DND-41 (cell line): ENCODE measurements at regions not wholly inside any gene's neighbourhood (a gene's known extent, or its start where the extent isn't known, plus 50 kb on each side); places are given as distances from the start of the nearest gene placed in this dataset.
"Not testable (repeated sequence)": the region's sequence is repeated elsewhere in the genome, so short reads cannot be mapped to it uniquely, and the experiment has no call there.

Experiments used
- ATAC-seq: fragments of 200-7000 bp; cut with Tn5 transposase; 3 replicates; pipeline ENCODE4 v1.9.1; 2021; ENCODE audit warnings: low read depth; ENCODE audit not compliant: insufficient read depth
- DNase-seq: peaks from one replicate; pipeline ENCODE4 v3.0.0-alpha.2; 2020
- H2AFZ ChIP-seq: 2 replicates; pipeline ENCODE4 v1.6.0; 2012; ENCODE audit warnings: low read depth, low read length
- H3K27ac ChIP-seq: 2 replicates; pipeline ENCODE4 v1.5.1; 2012; ENCODE audit warnings: low read length, inconsistent platforms
- H3K27me3 ChIP-seq: fragments of 200-600 bp; sonication (generic); 2 replicates; pipeline ENCODE4 v1.6.0; 2012; ENCODE audit warnings: low read length, mild to moderate bottlenecking, inconsistent platforms; ENCODE audit not compliant: insufficient read depth, poor library complexity
- H3K36me3 ChIP-seq: 2 replicates; pipeline ENCODE4 v1.5.1; 2012; ENCODE audit warnings: low read length, inconsistent platforms; ENCODE audit not compliant: insufficient read depth
- H3K4me1 ChIP-seq: 2 replicates; pipeline ENCODE4 v1.5.1; 2012; ENCODE audit warnings: mild to moderate bottlenecking, low read length; ENCODE audit not compliant: insufficient read depth
- H3K4me2 ChIP-seq: 2 replicates; pipeline ENCODE4 v1.6.0; 2012; ENCODE audit warnings: mild to moderate bottlenecking, moderate library complexity, low read length, inconsistent platforms; ENCODE audit not compliant: insufficient read depth
- H3K4me3 ChIP-seq, 2 experiments: fragments of 200-600 bp in 1 of 2; shearing (Covaris generic) in 1 of 2; 2 replicates each; pipeline ENCODE4 v1.5.1; 2012 to 2016; ENCODE audit warnings: inconsistent platforms in 2 of 2, low read length in 2 of 2, mild to moderate bottlenecking in 2 of 2, low read depth in 1 of 2, moderate library complexity in 1 of 2
- H3K79me2 ChIP-seq: 2 replicates; pipeline ENCODE4 v1.6.0; 2012; ENCODE audit warnings: low read length, inconsistent platforms; ENCODE audit not compliant: insufficient read depth
- H3K9ac ChIP-seq: 2 replicates; pipeline ENCODE4 v1.6.0; 2012; ENCODE audit warnings: low read depth, mild to moderate bottlenecking, inconsistent platforms, low read length, moderate library complexity
- H3K9me3 ChIP-seq: 2 replicates; pipeline ENCODE4 v1.5.1; 2012; ENCODE audit warnings: low read length, moderate library complexity, mild to moderate bottlenecking, inconsistent platforms; ENCODE audit not compliant: insufficient read depth, severe bottlenecking
- H4K20me1 ChIP-seq: 2 replicates; pipeline ENCODE4 v1.6.0; 2012; ENCODE audit warnings: low read length; ENCODE audit not compliant: insufficient read depth
- EZH2 ChIP-seq: IDR thresholded peaks from 3 replicates; pipeline ENCODE4 v1.6.1; 2012; ENCODE audit warnings: borderline replicate concordance, low read depth, mild to moderate bottlenecking, moderate library complexity, low read length, inconsistent platforms; ENCODE audit not compliant: severe bottlenecking
- TF ChIP-seq, protein P1 (sequence below): IDR thresholded peaks from 2 replicates; pipeline ENCODE4 v1.5.1; 2012; ENCODE audit warnings: borderline replicate concordance, low read length, moderate library complexity, mild to moderate bottlenecking; ENCODE audit not compliant: poor library complexity, severe bottlenecking; ENCODE audit errors: extremely low read depth

- no peaks in the 10 kb centered on the region for H3K36me3 ChIP-seq
- ATAC-seq, result no peak
Measured at GRCh38 chr2:163982938-163983337, 247.1 kb upstream of the FIGN start.

GRCh38 chr2:163974766-163975165, 239.0 kb upstream of the FIGN start:
- no peak overlapping the region for H3K9ac ChIP-seq
- H3K4me1 ChIP-seq, result no peaks in the 10 kb centered on the region
- H3K27ac ChIP-seq, result no peak overlapping the region
- no peak overlapping the region for H3K4me2 ChIP-seq
- H3K9me3 ChIP-seq, result no peaks in the 10 kb centered on the region
- H3K27me3 ChIP-seq, result no peaks in the 10 kb centered on the region
- H4K20me1 ChIP-seq, result no peaks in the 10 kb centered on the region
- no peaks in the 10 kb centered on the region for H3K36me3 ChIP-seq
- DNase-seq (no peak), ATAC-seq (no peak)
- no peak overlapping the region for H2AFZ ChIP-seq
- H3K4me3 ChIP-seq, result no peak overlapping the region
- TF ChIP-seq EZH2, result no peak
- TF ChIP-seq, protein P1, sequence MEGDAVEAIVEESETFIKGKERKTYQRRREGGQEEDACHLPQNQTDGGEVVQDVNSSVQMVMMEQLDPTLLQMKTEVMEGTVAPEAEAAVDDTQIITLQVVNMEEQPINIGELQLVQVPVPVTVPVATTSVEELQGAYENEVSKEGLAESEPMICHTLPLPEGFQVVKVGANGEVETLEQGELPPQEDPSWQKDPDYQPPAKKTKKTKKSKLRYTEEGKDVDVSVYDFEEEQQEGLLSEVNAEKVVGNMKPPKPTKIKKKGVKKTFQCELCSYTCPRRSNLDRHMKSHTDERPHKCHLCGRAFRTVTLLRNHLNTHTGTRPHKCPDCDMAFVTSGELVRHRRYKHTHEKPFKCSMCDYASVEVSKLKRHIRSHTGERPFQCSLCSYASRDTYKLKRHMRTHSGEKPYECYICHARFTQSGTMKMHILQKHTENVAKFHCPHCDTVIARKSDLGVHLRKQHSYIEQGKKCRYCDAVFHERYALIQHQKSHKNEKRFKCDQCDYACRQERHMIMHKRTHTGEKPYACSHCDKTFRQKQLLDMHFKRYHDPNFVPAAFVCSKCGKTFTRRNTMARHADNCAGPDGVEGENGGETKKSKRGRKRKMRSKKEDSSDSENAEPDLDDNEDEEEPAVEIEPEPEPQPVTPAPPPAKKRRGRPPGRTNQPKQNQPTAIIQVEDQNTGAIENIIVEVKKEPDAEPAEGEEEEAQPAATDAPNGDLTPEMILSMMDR, result no peak
- H3K79me2 ChIP-seq, result no peaks in the 10 kb centered on the region

More at GRCh38 chr2:163982938-163983337, 247.1 kb upstream of the FIGN start:
- Histone ChIP-seq H2AFZ (no peak overlapping the region), H3K27me3 (no peaks in the 10 kb centered on the region), H3K27ac (no peak overlapping the region), H3K9ac (no peak overlapping the region), H3K4me1 (no peaks in the 10 kb centered on the region), H3K4me3 (no peak overlapping the region), H4K20me1 (no peaks in the 10 kb centered on the region), H3K9me3 (no peaks in the 10 kb centered on the region), H3K4me2 (no peak overlapping the region), H3K79me2 (no peaks in the 10 kb centered on the region)
- no peak for DNase-seq
- TF ChIP-seq, protein P1, result no peak
- TF ChIP-seq EZH2, result no peak

DNA sequence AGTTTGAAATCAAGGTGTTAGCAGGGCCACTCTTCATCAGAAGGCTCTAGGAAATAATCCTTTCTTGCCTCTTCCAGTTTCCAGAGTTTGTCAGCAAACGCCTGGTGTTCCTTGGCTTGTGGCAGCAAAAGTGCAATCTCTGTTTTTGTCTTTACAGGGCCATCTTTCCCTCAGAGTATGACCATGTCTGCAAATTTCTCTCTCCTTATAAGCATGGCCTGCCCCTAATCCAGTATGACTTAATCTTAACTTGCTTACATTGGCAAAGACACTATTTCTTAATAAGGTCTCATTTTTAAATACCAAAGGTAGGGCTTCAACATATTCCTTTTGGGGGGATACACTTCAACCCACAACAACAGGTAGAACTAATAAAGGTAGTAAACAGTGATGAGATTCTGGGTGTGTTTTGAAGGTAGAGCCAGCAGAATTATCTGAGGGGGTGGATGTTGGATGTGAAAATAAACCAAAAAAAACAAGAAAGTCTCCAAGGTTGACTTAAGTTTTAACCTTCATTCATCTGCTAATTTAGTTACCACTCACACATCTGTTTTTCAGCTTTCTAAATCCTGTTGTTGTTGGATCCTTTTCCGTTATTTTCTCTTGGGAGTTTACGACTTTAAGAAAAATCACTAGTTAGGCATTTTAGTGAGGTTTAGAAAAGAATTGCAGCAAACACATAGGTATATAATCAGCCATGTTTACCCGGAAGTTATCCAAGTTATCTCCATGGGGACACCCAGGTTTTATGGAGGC, 234.4 kb upstream of the FIGN start:
- H2AFZ ChIP-seq, result no peak overlapping the region
- H3K4me3 ChIP-seq, result no peak overlapping the region
- H3K27ac ChIP-seq, result no peak overlapping the region
- no peaks in the 10 kb centered on the region for H3K9me3 ChIP-seq
- TF ChIP-seq EZH2, result no peak
- TF ChIP-seq, protein P1, result no peak
- DNase-seq (no peak), ATAC-seq (no peak)
- no peaks in the 10 kb centered on the region for H4K20me1 ChIP-seq
- H3K4me1 ChIP-seq, result no peaks in the 10 kb centered on the region
- no peak overlapping the region for H3K9ac ChIP-seq
- H3K27me3 ChIP-seq, result no peaks in the 10 kb centered on the region
- no peak overlapping the region for H3K4me2 ChIP-seq
- H3K79me2 ChIP-seq, result no peaks in the 10 kb centered on the region
- no peaks in the 10 kb centered on the region for H3K36me3 ChIP-seq

GRCh38 chr2:163964278-163964677, 228.5 kb upstream of the FIGN start:
- H3K9ac ChIP-seq, H3K9me3 ChIP-seq, H3K4me1 ChIP-seq, DNase-seq, H3K4me2 ChIP-seq, ATAC-seq, H4K20me1 ChIP-seq, H3K79me2 ChIP-seq, H3K27me3 ChIP-seq, H3K27ac ChIP-seq, H3K36me3 ChIP-seq, H2AFZ ChIP-seq, H3K4me3 ChIP-seq: not testable (repeated sequence)
